ENCODE measurements at regions not wholly inside any gene's neighbourhood (a gene's known extent, or its start where the extent isn't known, plus 50 kb on each side); places are given as distances from the start of the nearest gene placed in this dataset.
A peak's percentile ranks its signal among the peaks of the same experiment; 100 is the strongest.

DNA sequence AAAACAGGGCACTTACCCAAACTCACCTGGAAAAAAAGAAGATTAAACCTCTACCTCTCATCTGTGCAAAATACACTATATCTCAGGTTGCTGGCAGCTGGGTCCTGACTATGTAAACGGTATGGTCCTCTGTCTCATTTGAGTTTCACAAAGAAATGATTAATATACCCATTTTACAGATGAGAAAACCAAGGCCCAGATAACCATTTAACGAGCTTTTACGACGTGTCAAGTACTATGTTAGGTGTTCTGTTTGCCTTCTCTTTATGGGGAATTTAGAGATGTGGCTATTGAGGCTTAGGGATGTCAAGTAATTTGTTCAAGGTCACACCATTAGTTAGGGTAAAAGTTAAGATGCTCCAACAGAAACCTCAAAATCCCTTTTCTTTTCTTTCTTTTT lies 140.4 kb upstream of the USP24 start:
- H3K27me3 Mint-ChIP-seq (ENCODE audit: insufficient read depth, unreplicated experiment) = no peaks in the 10 kb centered on the region
- no peak overlapping the region for H3K27ac Mint-ChIP-seq (ENCODE audit: low read depth, unreplicated experiment)
- BruUV-seq (replicated peaks) = no TSS peak
- H3K4me3 Mint-ChIP-seq (ENCODE audit: unreplicated experiment) = no peak overlapping the region
- H3K36me3 Mint-ChIP-seq (ENCODE audit: insufficient read depth, unreplicated experiment) = no peaks in the 10 kb centered on the region
- intact Hi-C loops (cut with micrococcal nuclease) = no loop called here
- POLR2A ChIA-PET = no interaction called here
- CTCF ChIA-PET = no interaction called here
- TF ChIP-seq, protein P1, sequence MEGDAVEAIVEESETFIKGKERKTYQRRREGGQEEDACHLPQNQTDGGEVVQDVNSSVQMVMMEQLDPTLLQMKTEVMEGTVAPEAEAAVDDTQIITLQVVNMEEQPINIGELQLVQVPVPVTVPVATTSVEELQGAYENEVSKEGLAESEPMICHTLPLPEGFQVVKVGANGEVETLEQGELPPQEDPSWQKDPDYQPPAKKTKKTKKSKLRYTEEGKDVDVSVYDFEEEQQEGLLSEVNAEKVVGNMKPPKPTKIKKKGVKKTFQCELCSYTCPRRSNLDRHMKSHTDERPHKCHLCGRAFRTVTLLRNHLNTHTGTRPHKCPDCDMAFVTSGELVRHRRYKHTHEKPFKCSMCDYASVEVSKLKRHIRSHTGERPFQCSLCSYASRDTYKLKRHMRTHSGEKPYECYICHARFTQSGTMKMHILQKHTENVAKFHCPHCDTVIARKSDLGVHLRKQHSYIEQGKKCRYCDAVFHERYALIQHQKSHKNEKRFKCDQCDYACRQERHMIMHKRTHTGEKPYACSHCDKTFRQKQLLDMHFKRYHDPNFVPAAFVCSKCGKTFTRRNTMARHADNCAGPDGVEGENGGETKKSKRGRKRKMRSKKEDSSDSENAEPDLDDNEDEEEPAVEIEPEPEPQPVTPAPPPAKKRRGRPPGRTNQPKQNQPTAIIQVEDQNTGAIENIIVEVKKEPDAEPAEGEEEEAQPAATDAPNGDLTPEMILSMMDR (IDR thresholded peaks at IDR 0.05; ENCODE audit: unreplicated experiment) = no peak
- no peaks in the 10 kb centered on the region for H3K4me1 Mint-ChIP-seq (ENCODE audit: insufficient read depth, unreplicated experiment)
- H3K9me3 Mint-ChIP-seq (ENCODE audit: unreplicated experiment) = no peaks in the 10 kb centered on the region
- DNase-seq (ENCODE audit: unreplicated experiment) = no peak

DNA sequence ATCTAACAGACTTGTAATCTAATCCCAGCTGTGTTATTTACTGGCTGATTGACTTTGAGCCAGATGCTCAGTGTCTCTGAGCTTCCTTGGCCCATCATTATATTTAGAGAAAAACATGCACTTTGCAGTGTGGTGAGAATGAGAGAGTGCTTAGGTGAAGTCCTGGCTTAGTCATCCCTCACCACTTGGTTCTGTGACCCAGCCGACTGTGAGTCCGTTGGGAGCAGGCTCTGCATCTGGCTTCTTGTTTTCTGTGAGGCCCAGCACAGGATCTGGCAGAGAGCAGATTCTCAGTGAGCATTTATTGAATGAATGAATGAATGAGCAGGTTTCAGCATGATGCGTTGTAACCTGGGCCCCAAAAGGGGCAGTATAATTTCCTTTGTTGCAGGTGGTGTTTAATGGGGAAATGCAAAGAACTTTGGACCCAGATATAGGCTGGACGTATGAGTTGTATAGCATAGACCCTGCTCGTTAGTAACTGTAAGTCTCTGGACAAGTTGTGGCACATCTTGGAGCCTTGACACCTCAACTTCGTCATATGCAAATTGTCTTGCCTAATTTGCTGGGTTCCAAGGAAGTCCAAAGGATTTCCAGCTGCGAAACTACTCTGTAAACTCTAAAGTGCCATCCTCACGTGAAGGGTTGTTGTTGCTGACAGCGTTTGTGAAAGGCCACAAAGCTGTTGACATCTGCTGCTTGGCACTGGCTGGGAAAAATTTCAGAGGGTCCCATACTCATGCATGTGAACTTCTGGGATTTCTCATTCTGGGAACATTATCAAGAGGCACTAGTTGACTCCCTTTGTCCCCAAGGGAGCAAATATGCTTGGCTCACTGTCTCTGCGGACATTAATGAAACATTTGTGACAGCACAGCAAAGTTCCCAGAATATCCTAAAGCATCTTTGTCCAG lies 138.8 kb upstream of the USP24 start:
- no peaks in the 10 kb centered on the region for H3K36me3 Mint-ChIP-seq (ENCODE audit: insufficient read depth, unreplicated experiment)
- intact Hi-C loops (cut with micrococcal nuclease) = no loop called here
- H3K4me3 Mint-ChIP-seq (ENCODE audit: unreplicated experiment) = no peak overlapping the region
- no peaks in the 10 kb centered on the region for H3K9me3 Mint-ChIP-seq (ENCODE audit: unreplicated experiment)
- TF ChIP-seq, protein P1 (IDR thresholded peaks at IDR 0.05; ENCODE audit: unreplicated experiment) = no peak
- H3K27me3 Mint-ChIP-seq (ENCODE audit: insufficient read depth, unreplicated experiment) = no peaks in the 10 kb centered on the region
- CTCF ChIA-PET = interaction anchor here (0.8 kb wide), 1 partner anchor 20 kb away, joined by 3 read pairs; no protein-coding TSS in a partner anchor
- H3K27ac Mint-ChIP-seq (ENCODE audit: low read depth, unreplicated experiment) = no peak overlapping the region
- POLR2A ChIA-PET = no interaction called here
- H3K4me1 Mint-ChIP-seq (ENCODE audit: insufficient read depth, unreplicated experiment) = no peaks in the 10 kb centered on the region
- DNase-seq (ENCODE audit: unreplicated experiment) = peak; percentile 26
- no TSS peak for BruUV-seq (replicated peaks)

DNA sequence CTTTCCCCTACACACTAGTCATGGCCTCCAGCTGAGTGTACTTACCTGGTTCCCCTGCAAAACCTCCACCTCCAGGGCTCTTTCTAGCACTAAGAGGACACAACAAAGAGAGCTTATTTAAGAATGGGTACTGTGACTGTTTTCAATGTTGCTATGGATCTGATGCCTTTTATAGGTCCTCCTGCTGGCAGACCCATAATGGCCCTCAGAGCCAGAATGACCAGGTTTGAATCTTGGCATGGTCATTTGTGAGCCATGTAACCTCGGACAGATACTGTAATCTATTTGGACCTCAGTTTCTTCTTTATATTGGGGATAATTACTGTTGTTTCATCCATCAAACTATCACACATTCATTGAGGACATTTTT lies 137.6 kb upstream of the USP24 start:
- H3K27me3 Mint-ChIP-seq (ENCODE audit: insufficient read depth, unreplicated experiment) = no peaks in the 10 kb centered on the region
- no peaks in the 10 kb centered on the region for H3K36me3 Mint-ChIP-seq (ENCODE audit: insufficient read depth, unreplicated experiment)
- H3K9me3 Mint-ChIP-seq (ENCODE audit: unreplicated experiment) = no peaks in the 10 kb centered on the region
- intact Hi-C loops (cut with micrococcal nuclease) = no loop called here
- TF ChIP-seq, protein P1 (IDR thresholded peaks at IDR 0.05; ENCODE audit: unreplicated experiment) = no peak
- DNase-seq (ENCODE audit: unreplicated experiment) = no peak
- ChIA-PET POLR2A (no interaction called here), CTCF (interaction anchor here (1.0 kb wide), 1 partner anchor 23 kb away, joined by 3 read pairs; no protein-coding TSS in a partner anchor)
- no TSS peak for BruUV-seq (replicated peaks)
- H3K4me1 Mint-ChIP-seq (ENCODE audit: insufficient read depth, unreplicated experiment) = no peaks in the 10 kb centered on the region
- no peak overlapping the region for H3K27ac Mint-ChIP-seq (ENCODE audit: low read depth, unreplicated experiment)
- no peak overlapping the region for H3K4me3 Mint-ChIP-seq (ENCODE audit: unreplicated experiment)

DNA sequence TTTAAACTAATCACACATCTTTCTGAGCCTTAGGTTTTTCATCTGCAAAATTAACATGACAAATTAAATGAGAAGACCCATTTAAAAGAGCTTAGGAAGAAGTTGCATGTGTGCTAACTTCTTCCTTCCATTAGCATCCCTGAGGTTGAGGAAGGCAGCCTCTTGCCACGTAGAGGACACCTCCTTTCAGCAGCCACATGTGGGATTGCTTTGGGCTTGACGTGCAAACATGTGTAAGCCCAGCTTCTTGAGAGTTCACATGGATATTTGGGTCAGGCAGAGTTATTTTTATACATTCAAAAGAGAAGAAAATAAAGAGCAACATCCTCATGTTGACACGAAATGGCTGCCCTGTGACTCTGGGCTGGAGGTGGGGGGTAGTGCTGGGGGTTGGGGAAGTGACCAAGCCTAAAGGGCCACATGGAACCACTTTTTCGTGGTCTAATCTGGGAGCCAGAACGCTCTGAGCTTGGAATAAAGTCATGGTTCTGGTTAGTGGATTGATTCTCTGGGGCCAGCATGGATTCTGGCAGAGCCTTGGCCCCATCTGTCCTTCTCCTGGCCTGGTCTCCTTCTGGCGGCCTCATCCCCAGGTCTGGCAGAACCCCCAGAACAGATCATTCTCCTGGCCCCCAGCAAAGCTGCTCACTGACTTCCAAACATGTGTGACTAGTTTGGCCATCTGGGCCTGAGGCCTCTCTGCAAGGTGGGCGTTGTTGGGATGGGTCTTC lies 137.1 kb upstream of the USP24 start:
- TF ChIP-seq, protein P1 (IDR thresholded peaks at IDR 0.05; ENCODE audit: unreplicated experiment) = no peak
- POLR2A ChIA-PET = no interaction called here
- BruUV-seq (replicated peaks) = no TSS peak
- CTCF ChIA-PET = interaction anchor here (1.0 to 1.2 kb wide), 2 partner anchors 22 to 24 kb away, joined by 3 to 8 read pairs; no protein-coding TSS in a partner anchor
- H3K36me3 Mint-ChIP-seq (ENCODE audit: insufficient read depth, unreplicated experiment) = no peaks in the 10 kb centered on the region
- H3K4me1 Mint-ChIP-seq (ENCODE audit: insufficient read depth, unreplicated experiment) = no peaks in the 10 kb centered on the region
- intact Hi-C loops (cut with micrococcal nuclease) = no loop called here
- no peak overlapping the region for H3K27ac Mint-ChIP-seq (ENCODE audit: low read depth, unreplicated experiment)
- no peak overlapping the region for H3K4me3 Mint-ChIP-seq (ENCODE audit: unreplicated experiment)
- H3K27me3 Mint-ChIP-seq (ENCODE audit: insufficient read depth, unreplicated experiment) = no peaks in the 10 kb centered on the region
- no peak for DNase-seq (ENCODE audit: unreplicated experiment)
- H3K9me3 Mint-ChIP-seq (ENCODE audit: unreplicated experiment) = no peaks in the 10 kb centered on the region

Measured in MCF 10A (cell line).